ENCODE measurements at regions not wholly inside any gene's neighbourhood (a gene's known extent, or its start where the extent isn't known, plus 50 kb on each side); places are given as distances from the start of the nearest gene placed in this dataset.

GRCh38 chr12:94736820-94737219 lies 86.5 kb upstream of the TMCC3 start:
- Histone ChIP-seq H3K4me3 (no peak overlapping the region), H3K4me1 (ENCODE audit: low read depth) (no peaks in the 10 kb centered on the region), H3K9me3 (no peaks in the 10 kb centered on the region), H3K36me3 (ENCODE audit: low read depth) (no peaks in the 10 kb centered on the region)
- ATAC-seq (no peak), DNase-seq (no peak)
- TF ChIP-seq CTCF (IDR thresholded peaks at IDR 0.05), result no peak
- intact Hi-C loops (cut with DNase I, micrococcal nuclease), result no loop called here

DNA sequence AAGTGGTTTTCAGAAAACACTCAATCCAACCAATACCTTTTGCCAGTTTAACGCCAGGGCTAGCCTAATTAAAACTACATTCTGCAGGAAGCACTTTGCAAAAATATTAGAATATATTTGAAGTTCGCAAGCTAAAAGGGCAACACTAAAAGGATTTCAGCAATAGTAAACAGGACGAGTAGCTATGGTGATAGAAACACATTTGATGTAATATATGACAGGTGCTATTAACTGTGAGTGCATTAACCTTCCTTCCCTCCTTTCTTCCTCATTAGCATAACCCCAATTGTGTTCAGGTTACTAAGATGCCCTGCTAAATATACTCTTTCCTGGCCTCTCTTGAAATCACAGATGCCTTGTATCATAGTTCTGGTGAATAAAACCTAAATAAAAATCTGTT lies 85.6 kb upstream of the TMCC3 start:
- no peak for TF ChIP-seq CTCF (IDR thresholded peaks at IDR 0.05)
- no peaks in the 10 kb centered on the region for H3K36me3 ChIP-seq (ENCODE audit: low read depth)
- no peak overlapping the region for H3K4me3 ChIP-seq
- no peaks in the 10 kb centered on the region for H3K4me1 ChIP-seq (ENCODE audit: low read depth)
- DNase-seq (no peak), ATAC-seq (no peak)
- intact Hi-C loops (cut with DNase I, micrococcal nuclease), result no loop called here
- no peaks in the 10 kb centered on the region for H3K9me3 ChIP-seq

DNA sequence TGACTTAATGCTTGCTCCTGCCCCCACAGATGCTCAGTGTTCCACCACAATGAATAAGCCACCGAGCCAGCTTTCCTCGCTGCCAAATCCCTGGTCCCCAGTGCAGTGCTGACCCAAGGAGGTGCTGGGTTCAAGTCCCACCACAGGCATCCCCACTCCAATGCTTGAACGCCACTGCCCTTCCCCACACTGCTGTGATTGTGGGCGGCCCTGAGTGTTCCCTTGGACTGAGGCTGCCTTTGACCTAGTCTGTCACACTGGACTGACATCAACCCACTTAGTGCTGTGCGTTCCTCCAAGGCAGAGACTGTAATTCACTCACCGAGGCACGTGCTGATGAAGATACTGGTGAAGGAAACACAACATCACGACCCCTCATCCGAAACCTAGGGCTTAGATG lies 83.4 kb upstream of the TMCC3 start:
- no peaks in the 10 kb centered on the region for H3K36me3 ChIP-seq (ENCODE audit: low read depth)
- TF ChIP-seq CTCF (IDR thresholded peaks at IDR 0.05), result no peak
- no peak for DNase-seq
- intact Hi-C loops (cut with DNase I, micrococcal nuclease), result no loop called here
- H3K4me3 ChIP-seq, result no peak overlapping the region
- H3K9me3 ChIP-seq, result no peaks in the 10 kb centered on the region
- ATAC-seq, result no peak
- H3K4me1 ChIP-seq (ENCODE audit: low read depth), result no peaks in the 10 kb centered on the region

DNA sequence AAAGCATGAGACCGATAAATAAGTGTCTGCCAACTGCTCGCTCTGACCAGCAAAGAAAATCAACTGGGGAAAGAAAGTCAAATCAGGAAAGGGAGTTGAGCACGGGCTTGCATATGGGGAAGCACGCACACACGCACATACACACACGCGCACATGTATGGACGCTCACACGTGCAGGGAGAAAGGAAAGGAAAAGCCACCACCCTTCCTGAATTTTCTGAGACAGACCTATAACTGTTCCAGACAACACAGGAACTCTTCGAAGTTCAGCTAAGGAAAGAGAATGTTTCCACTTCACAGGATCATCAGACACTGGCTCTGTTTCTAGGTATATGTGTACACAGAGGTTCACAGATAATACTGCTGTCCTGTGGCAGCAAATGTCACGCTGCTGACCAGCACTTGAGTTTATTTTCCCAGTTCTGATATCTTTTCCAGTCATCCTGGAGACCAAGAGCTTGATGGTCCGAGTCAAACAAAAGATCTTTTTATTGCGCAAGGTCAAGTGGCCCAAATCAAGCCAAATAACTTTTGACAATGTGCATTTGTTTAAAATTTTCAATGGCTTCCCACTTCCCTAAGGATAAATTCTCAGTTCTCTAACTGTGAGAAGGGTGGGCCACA lies 82.1 kb upstream of the TMCC3 start:
- TF ChIP-seq CTCF (IDR thresholded peaks at IDR 0.05), result no peak
- Histone ChIP-seq H3K36me3 (ENCODE audit: low read depth) (no peaks in the 10 kb centered on the region), H3K4me3 (no peak overlapping the region), H3K4me1 (ENCODE audit: low read depth) (no peaks in the 10 kb centered on the region), H3K9me3 (no peaks in the 10 kb centered on the region)
- no peak for DNase-seq
- intact Hi-C loops (cut with DNase I, micrococcal nuclease), result no loop called here
- no peak for ATAC-seq

DNA sequence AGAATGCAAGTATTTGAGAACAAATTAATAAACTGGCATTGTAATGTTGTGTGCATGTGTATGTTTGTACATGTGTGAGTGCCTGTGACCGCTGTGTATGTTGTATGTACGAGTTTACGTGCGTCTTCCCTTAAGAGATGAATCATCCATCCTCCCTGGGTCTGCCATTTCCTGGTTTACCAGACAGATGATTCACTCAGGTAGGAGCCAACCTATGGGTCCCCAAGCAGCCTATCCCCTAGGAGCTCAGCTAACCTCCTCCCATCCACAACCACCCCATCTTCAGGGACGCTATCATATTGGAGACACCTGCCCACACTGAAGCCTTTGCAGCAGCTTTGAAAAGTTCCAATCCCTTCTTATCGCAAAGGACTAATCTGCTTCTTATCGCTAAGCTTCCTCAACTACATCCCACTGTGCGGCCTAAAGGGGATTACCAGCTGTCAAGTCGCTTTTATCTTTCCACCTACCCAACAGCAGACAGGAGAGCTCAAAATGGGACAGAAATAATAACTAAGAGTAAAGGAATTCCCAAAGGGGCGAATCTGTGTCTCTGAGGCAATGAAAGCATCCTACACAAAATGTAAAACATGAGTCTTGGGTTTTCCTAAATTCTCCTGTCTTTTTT lies 81.5 kb upstream of the TMCC3 start:
- no peak for DNase-seq
- Histone ChIP-seq H3K36me3 (ENCODE audit: low read depth) (no peaks in the 10 kb centered on the region), H3K4me1 (ENCODE audit: low read depth) (no peaks in the 10 kb centered on the region), H3K9me3 (no peaks in the 10 kb centered on the region), H3K4me3 (no peak overlapping the region)
- ATAC-seq, result no peak
- intact Hi-C loops (cut with DNase I, micrococcal nuclease), result no loop called here
- no peak for TF ChIP-seq CTCF (IDR thresholded peaks at IDR 0.05)
